ENCODE measurements at regions not wholly inside any gene's neighbourhood (a gene's known extent, or its start where the extent isn't known, plus 50 kb on each side); places are given as distances from the start of the nearest gene placed in this dataset.

DNA sequence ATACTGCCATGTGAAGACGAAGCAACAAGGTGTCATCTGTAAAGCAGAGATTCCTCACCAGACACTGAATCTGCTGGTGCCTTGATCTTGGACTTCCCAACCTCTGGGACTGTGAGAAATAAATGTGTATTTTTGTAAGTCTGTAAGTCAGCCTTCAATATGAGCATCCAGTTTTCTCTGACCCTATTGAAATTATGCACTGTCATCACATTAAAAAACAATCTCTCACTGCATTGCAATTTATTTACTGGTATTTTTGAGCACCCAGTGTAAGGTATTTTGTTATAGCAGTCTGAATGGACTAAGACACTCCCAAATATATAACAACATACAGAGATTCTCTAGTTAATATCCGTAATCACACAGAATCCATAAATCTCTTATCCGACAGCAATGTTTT, 77.5 kb upstream of the CDK6 start:
- H3K27me3 Mint-ChIP-seq (ENCODE audit: insufficient read depth) = no peaks in the 10 kb centered on the region
- H3K4me1 Mint-ChIP-seq = peaks cover 12% of the 10 kb centered on the region
- no peak overlapping the region for H3K4me3 Mint-ChIP-seq
- no peak for DNase-seq
- no peaks in the 10 kb centered on the region for H3K9me3 Mint-ChIP-seq
- no peak overlapping the region for H3K27ac Mint-ChIP-seq
- Histone ChIP-seq H3K9me3 (ENCODE audit: control insufficient read depth, low read length) (peaks cover 3% of the 10 kb centered on the region), H3K4me1 (ENCODE audit: control insufficient read depth, insufficient read depth, low read length) (peaks cover 5% of the 10 kb centered on the region), H3K4me3 (ENCODE audit: low read length) (no peak overlapping the region), H3K36me3 (ENCODE audit: control insufficient read depth, insufficient read depth, low read length) (no peaks in the 10 kb centered on the region), H3K9ac (ENCODE audit: extremely low read depth, low read length, poor library complexity, severe bottlenecking) (no peak overlapping the region), H3K27ac (ENCODE audit: low read depth, low read length) (no peak overlapping the region), H3K27me3 (ENCODE audit: control insufficient read depth, insufficient read depth, low read length, poor library complexity, severe bottlenecking) (no peaks in the 10 kb centered on the region)
- WGBS, 2 experiments (ENCODE audit: insufficient coverage in 1 of 2, insufficient read length in 1 of 2) = 97 to 100% methylated on average over 1 to 3 of the region's 3 CpGs
- no peaks in the 10 kb centered on the region for H3K36me3 Mint-ChIP-seq (ENCODE audit: low read depth)
- TF ChIP-seq, protein P1, sequence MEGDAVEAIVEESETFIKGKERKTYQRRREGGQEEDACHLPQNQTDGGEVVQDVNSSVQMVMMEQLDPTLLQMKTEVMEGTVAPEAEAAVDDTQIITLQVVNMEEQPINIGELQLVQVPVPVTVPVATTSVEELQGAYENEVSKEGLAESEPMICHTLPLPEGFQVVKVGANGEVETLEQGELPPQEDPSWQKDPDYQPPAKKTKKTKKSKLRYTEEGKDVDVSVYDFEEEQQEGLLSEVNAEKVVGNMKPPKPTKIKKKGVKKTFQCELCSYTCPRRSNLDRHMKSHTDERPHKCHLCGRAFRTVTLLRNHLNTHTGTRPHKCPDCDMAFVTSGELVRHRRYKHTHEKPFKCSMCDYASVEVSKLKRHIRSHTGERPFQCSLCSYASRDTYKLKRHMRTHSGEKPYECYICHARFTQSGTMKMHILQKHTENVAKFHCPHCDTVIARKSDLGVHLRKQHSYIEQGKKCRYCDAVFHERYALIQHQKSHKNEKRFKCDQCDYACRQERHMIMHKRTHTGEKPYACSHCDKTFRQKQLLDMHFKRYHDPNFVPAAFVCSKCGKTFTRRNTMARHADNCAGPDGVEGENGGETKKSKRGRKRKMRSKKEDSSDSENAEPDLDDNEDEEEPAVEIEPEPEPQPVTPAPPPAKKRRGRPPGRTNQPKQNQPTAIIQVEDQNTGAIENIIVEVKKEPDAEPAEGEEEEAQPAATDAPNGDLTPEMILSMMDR (conservative IDR thresholded peaks at IDR 0.05) = no peak

- TF ChIP-seq, protein P1 (conservative IDR thresholded peaks at IDR 0.05) = no peak
- H3K9me3 ChIP-seq (ENCODE audit: control insufficient read depth, low read length) = no peaks in the 10 kb centered on the region
- no peak overlapping the region for H3K27ac ChIP-seq (ENCODE audit: low read depth, low read length)
- no peak overlapping the region for H3K4me3 Mint-ChIP-seq
- H3K9ac ChIP-seq (ENCODE audit: extremely low read depth, low read length, poor library complexity, severe bottlenecking) = no peak overlapping the region
- H3K4me3 ChIP-seq (ENCODE audit: low read length) = no peak overlapping the region
- no peaks in the 10 kb centered on the region for H3K4me1 ChIP-seq (ENCODE audit: control insufficient read depth, insufficient read depth, low read length)
- H3K27ac Mint-ChIP-seq = no peak overlapping the region
- no peaks in the 10 kb centered on the region for H3K36me3 ChIP-seq (ENCODE audit: control insufficient read depth, insufficient read depth, low read length)
- H3K27me3 Mint-ChIP-seq (ENCODE audit: insufficient read depth) = no peaks in the 10 kb centered on the region
- DNase-seq = no peak
- no peaks in the 10 kb centered on the region for H3K27me3 ChIP-seq (ENCODE audit: control insufficient read depth, insufficient read depth, low read length, poor library complexity, severe bottlenecking)
- peaks cover 2% of the 10 kb centered on the region for H3K4me1 Mint-ChIP-seq
- H3K9me3 Mint-ChIP-seq = no peaks in the 10 kb centered on the region
- WGBS, 2 experiments (ENCODE audit: insufficient coverage in 1 of 2, insufficient read length in 1 of 2) = 83 to 96% methylated on average over 2 to 3 of the region's 3 CpGs
- H3K36me3 Mint-ChIP-seq (ENCODE audit: low read depth) = no peaks in the 10 kb centered on the region
These were observed 74.6 kb upstream of the CDK6 start for GRCh38 chr7:92910976-92911375.

DNA sequence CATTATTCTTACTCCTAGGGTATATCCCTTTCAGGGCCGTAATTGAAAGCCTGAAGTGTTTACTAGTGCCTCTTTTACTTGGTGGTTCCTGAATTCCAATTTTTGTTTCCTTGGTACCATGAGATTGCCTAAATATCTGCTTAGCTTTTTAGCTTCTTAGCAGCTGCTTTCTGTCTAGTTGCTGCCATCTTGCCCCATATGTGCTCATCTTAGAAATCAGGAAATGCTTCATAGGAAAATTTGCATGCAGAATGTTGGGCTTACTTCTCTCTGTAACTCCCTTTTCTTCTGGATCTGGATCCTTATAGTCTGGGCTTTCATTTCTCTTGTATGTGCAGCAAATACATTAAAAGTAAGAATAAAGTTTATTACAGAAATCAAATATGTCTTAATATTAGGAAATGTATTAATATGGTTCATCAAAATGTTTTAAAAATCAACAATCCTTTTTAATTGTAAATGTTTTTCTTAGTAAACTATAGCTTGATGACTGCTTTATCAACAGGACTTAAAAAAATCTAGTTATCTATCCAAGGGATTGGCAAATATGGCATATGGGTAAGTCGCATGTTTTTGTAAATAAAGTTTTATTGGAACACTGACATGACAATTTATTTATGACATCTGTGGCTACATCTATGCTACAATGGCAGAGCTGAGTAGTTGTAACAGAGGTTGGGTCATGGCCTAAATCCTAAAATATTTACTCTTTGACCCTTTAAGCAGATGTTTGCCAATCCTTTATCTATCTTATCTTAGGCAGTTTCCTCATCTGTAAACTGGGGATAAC, 73.5 kb upstream of the CDK6 start:
- Histone ChIP-seq H3K36me3 (ENCODE audit: control insufficient read depth, insufficient read depth, low read length) (no peaks in the 10 kb centered on the region), H3K4me1 (ENCODE audit: control insufficient read depth, insufficient read depth, low read length) (no peaks in the 10 kb centered on the region), H3K9ac (ENCODE audit: extremely low read depth, low read length, poor library complexity, severe bottlenecking) (no peak overlapping the region), H3K27me3 (ENCODE audit: control insufficient read depth, insufficient read depth, low read length, poor library complexity, severe bottlenecking) (no peaks in the 10 kb centered on the region), H3K4me3 (ENCODE audit: low read length) (no peak overlapping the region), H3K27ac (ENCODE audit: low read depth, low read length) (no peak overlapping the region), H3K9me3 (ENCODE audit: control insufficient read depth, low read length) (no peaks in the 10 kb centered on the region)
- DNase-seq = no peak
- Mint-ChIP-seq H3K27me3 (ENCODE audit: insufficient read depth) (no peaks in the 10 kb centered on the region), H3K4me3 (no peak overlapping the region), H3K9me3 (no peaks in the 10 kb centered on the region), H3K4me1 (peaks cover 1% of the 10 kb centered on the region), H3K36me3 (ENCODE audit: low read depth) (no peaks in the 10 kb centered on the region), H3K27ac (no peak overlapping the region)
- TF ChIP-seq, protein P1 (conservative IDR thresholded peaks at IDR 0.05) = no peak
- WGBS, 2 experiments (ENCODE audit: insufficient coverage in 1 of 2, insufficient read length in 1 of 2) = 88 to 93% methylated on average over 2 of the region's 2 CpGs

All from endodermal cell (in vitro differentiated cells).